ENCODE measurements at regions not wholly inside any gene's neighbourhood (a gene's known extent, or its start where the extent isn't known, plus 50 kb on each side); places are given as distances from the start of the nearest gene placed in this dataset.

DNA sequence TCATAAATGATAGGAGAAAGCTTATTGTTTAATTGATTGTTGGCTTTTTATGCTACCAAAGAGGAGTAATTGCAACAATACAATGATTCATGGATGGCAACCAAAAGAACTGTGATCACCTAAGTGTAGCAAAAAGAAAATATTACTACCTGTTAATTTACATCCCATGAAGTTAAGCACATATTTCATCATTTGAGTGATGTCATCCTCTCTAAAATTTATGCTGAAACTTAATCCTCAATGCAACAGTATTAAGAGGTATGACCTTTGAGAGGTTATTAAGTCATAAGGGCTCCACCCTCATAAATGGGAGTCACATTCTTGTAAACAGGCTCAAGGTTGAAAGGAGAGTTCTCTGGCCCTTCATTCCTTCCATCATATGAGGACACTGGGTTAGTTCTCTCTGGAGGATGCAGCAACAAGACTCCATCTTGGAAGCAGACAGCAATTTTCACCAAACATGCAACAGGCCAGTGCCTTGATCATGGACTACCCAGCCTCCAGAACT is 190.6 kb upstream of the GRIK2 start:
- Mint-ChIP-seq H3K9me3 (ENCODE audit: unreplicated experiment) (no peaks in the 10 kb centered on the region), H3K4me3 (ENCODE audit: unreplicated experiment) (no peak overlapping the region), H3K27me3 (ENCODE audit: insufficient read depth, unreplicated experiment) (no peaks in the 10 kb centered on the region), H3K27ac (ENCODE audit: low read depth, unreplicated experiment) (no peak overlapping the region), H3K36me3 (ENCODE audit: insufficient read depth, unreplicated experiment) (no peaks in the 10 kb centered on the region), H3K4me1 (ENCODE audit: insufficient read depth, unreplicated experiment) (no peaks in the 10 kb centered on the region)
- intact Hi-C loops (cut with micrococcal nuclease) = no loop called here
- ChIA-PET POLR2A (interaction anchor here (1.1 kb wide), 1 partner anchor 15 kb away, joined by 4 read pairs; no protein-coding TSS in a partner anchor), CTCF (no interaction called here)
- no TSS peak for BruUV-seq (replicated peaks)
- DNase-seq (ENCODE audit: unreplicated experiment) = no peak
- TF ChIP-seq, protein P1, sequence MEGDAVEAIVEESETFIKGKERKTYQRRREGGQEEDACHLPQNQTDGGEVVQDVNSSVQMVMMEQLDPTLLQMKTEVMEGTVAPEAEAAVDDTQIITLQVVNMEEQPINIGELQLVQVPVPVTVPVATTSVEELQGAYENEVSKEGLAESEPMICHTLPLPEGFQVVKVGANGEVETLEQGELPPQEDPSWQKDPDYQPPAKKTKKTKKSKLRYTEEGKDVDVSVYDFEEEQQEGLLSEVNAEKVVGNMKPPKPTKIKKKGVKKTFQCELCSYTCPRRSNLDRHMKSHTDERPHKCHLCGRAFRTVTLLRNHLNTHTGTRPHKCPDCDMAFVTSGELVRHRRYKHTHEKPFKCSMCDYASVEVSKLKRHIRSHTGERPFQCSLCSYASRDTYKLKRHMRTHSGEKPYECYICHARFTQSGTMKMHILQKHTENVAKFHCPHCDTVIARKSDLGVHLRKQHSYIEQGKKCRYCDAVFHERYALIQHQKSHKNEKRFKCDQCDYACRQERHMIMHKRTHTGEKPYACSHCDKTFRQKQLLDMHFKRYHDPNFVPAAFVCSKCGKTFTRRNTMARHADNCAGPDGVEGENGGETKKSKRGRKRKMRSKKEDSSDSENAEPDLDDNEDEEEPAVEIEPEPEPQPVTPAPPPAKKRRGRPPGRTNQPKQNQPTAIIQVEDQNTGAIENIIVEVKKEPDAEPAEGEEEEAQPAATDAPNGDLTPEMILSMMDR (IDR thresholded peaks at IDR 0.05; ENCODE audit: unreplicated experiment) = no peak

DNA sequence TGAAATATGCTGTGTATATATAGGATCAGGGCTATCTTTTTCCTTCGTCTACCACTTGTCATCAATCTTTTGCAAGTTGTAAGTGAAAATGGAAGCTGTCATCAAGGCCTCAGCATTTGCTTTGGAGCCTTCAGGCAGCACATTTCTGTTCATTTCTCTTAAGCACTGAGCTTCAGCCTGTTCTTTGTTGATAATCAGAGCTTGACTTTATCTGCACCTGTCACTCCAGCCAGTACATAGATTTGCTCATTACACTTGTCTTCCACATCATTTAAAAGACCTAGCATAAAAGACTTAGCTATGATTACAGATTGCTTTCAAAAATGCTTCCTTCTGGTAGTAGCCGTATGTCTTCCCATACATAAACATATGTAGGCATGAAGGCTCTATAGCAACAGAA is 189.8 kb upstream of the GRIK2 start:
- ChIA-PET CTCF (no interaction called here), POLR2A (interaction anchor here (1.1 kb wide), 1 partner anchor 15 kb away, joined by 4 read pairs; no protein-coding TSS in a partner anchor)
- Mint-ChIP-seq H3K4me1 (ENCODE audit: insufficient read depth, unreplicated experiment) (no peaks in the 10 kb centered on the region), H3K4me3 (ENCODE audit: unreplicated experiment) (no peak overlapping the region), H3K9me3 (ENCODE audit: unreplicated experiment) (no peaks in the 10 kb centered on the region), H3K36me3 (ENCODE audit: insufficient read depth, unreplicated experiment) (no peaks in the 10 kb centered on the region), H3K27me3 (ENCODE audit: insufficient read depth, unreplicated experiment) (no peaks in the 10 kb centered on the region), H3K27ac (ENCODE audit: low read depth, unreplicated experiment) (no peak overlapping the region)
- BruUV-seq (replicated peaks) = no TSS peak
- no peak for DNase-seq (ENCODE audit: unreplicated experiment)
- intact Hi-C loops (cut with micrococcal nuclease) = no loop called here
- TF ChIP-seq, protein P1 (IDR thresholded peaks at IDR 0.05; ENCODE audit: unreplicated experiment) = no peak

DNA sequence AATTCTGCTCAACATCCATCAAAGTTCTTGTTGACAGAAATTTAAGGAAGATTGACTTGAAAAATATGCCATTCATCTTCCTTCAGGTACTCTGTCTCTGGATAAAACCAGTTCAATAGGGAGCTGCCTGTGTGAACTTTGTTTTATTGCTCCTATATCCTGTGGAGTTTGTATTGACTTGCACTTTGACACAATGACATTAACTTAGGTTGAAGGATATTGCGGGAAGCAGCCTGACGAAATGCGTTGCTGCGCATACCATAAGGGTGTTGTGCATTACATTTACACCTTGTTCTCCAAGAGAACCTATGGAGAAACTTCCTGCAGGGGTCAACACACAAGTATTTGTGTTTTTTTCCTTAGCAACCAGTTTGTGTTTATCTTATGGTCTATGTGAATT is 185.4 kb upstream of the GRIK2 start:
- Mint-ChIP-seq H3K27ac (ENCODE audit: low read depth, unreplicated experiment) (no peak overlapping the region), H3K4me1 (ENCODE audit: insufficient read depth, unreplicated experiment) (no peaks in the 10 kb centered on the region), H3K27me3 (ENCODE audit: insufficient read depth, unreplicated experiment) (no peaks in the 10 kb centered on the region), H3K36me3 (ENCODE audit: insufficient read depth, unreplicated experiment) (no peaks in the 10 kb centered on the region), H3K4me3 (ENCODE audit: unreplicated experiment) (no peak overlapping the region), H3K9me3 (ENCODE audit: unreplicated experiment) (no peaks in the 10 kb centered on the region)
- no peak for DNase-seq (ENCODE audit: unreplicated experiment)
- ChIA-PET POLR2A (no interaction called here), CTCF (interaction anchor here (0.8 kb wide), 1 partner anchor 40 kb away, joined by 3 read pairs; no protein-coding TSS in a partner anchor)
- TF ChIP-seq, protein P1 (IDR thresholded peaks at IDR 0.05; ENCODE audit: unreplicated experiment) = no peak
- intact Hi-C loops (cut with micrococcal nuclease) = no loop called here
- BruUV-seq (replicated peaks) = no TSS peak

DNA sequence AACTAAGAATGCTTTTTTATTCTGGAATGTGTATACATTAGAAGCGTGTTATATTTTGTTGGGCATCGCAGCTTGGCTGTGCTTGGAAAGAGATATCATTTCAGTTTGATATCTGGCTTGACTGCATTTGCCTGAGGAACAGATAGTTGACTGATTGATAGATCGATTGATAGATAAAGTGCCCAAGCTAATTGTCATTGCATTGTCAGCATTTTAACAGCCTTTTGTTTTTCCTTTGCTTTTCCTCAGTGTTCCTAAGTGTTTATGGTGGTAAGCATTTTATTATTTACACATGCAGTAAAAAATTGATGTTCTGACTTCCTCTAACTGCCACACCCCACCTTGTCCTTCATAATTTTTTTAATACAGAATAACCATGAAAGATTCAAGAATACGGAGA is 180.9 kb upstream of the GRIK2 start:
- no peaks in the 10 kb centered on the region for H3K27me3 Mint-ChIP-seq (ENCODE audit: insufficient read depth, unreplicated experiment)
- TF ChIP-seq, protein P1 (IDR thresholded peaks at IDR 0.05; ENCODE audit: unreplicated experiment) = no peak
- no peaks in the 10 kb centered on the region for H3K36me3 Mint-ChIP-seq (ENCODE audit: insufficient read depth, unreplicated experiment)
- H3K4me3 Mint-ChIP-seq (ENCODE audit: unreplicated experiment) = no peak overlapping the region
- no peaks in the 10 kb centered on the region for H3K4me1 Mint-ChIP-seq (ENCODE audit: insufficient read depth, unreplicated experiment)
- no TSS peak for BruUV-seq (replicated peaks)
- ChIA-PET CTCF (interaction anchor here (0.6 kb wide), 1 partner anchor 322 kb away, joined by 4 read pairs; no protein-coding TSS in a partner anchor), POLR2A (no interaction called here)
- no peaks in the 10 kb centered on the region for H3K9me3 Mint-ChIP-seq (ENCODE audit: unreplicated experiment)
- no peak for DNase-seq (ENCODE audit: unreplicated experiment)
- intact Hi-C loops (cut with micrococcal nuclease) = no loop called here
- no peak overlapping the region for H3K27ac Mint-ChIP-seq (ENCODE audit: low read depth, unreplicated experiment)
